Astrocyte (in vitro differentiated cells and primary cell): ENCODE measurements at regions not wholly inside any gene's neighbourhood (a gene's known extent, or its start where the extent isn't known, plus 50 kb on each side); places are given as distances from the start of the nearest gene placed in this dataset.

ENCODE experiments used
- CTCF ChIP-seq: IDR thresholded peaks from 2 replicates; pipeline ENCODE4 v1.5.1; 2011; ENCODE audit warnings: low read depth, mild to moderate bottlenecking, inconsistent platforms, low read length, moderate library complexity; ENCODE audit not compliant: insufficient read depth
- EZH2 ChIP-seq: IDR thresholded peaks from 2 replicates; pipeline ENCODE4 v1.6.1; 2012; ENCODE audit warnings: mild to moderate bottlenecking, low read length, inconsistent platforms; ENCODE audit not compliant: insufficient read depth

DNA sequence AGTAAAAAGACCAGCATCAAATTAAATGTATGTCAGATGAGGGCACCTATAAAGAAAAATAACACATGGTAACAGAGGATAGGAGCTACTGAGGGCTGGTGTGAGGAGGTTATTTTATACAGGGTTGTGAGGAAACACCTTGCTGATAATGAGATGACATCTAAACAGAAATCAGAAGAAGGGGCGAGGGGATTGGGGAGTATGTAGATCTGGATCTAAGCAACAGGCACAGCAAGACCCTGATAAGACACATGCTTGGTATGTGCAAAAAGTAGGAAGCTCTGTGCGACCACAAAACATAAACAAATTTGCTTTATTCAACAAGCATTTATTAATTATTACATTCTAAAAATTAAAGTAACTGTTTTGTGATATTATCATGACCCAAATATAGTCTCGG, 295.4 kb downstream of the ZEB2 start:
- no peak for TF ChIP-seq CTCF
- TF ChIP-seq EZH2: no peak
